HepG2 (cell line): ENCODE measurements at regions not wholly inside any gene's neighbourhood (a gene's known extent, or its start where the extent isn't known, plus 50 kb on each side); places are given as distances from the start of the nearest gene placed in this dataset.

Experiments
- ARID3A ChIP-seq: IDR thresholded peaks from 2 replicates; pipeline ENCODE4 v1.6.1; 2012; ENCODE audit warnings: low read depth, low read length, improper control_type of control experiment
- ARNT ChIP-seq: fragments of 450-650 bp; IDR thresholded peaks from 2 replicates; pipeline ENCODE4 v1.6.1; 2017
- CTCF ChIP-seq: sonication (generic); formaldehyde crosslinking; IDR thresholded peaks from 2 replicates; pipeline ENCODE4 v1.5.0; 2020; ENCODE audit warnings: mild to moderate bottlenecking, missing genetic modification reagents, moderate library complexity
- EZH2 ChIP-seq: conservative IDR thresholded peaks from 2 replicates; pipeline ENCODE4 v1.6.1; 2012; ENCODE audit warnings: mild to moderate bottlenecking, low read depth, low read length, moderate library complexity
- HDAC6 ChIP-seq: fragments of 200-600 bp; sonication (generic); IDR thresholded peaks from 2 replicates; pipeline ENCODE4 v1.7.0; 2017; ENCODE audit warnings: mild to moderate bottlenecking, antibody characterized with exemption, low read length, low read depth
- HMGXB4 ChIP-seq, 2 experiments: sonication (generic) in 1 of 2; formaldehyde crosslinking in 1 of 2; IDR thresholded peaks; 2 replicates each; pipeline versions ENCODE4 v1.4.0 to v1.6.1; 2018 to 2020; ENCODE audit warnings: missing genetic modification reagents in 2 of 2, borderline replicate concordance in 1 of 2, low read depth in 1 of 2, mild to moderate bottlenecking in 1 of 2, missing biosample characterization in 1 of 2
- TEAD2 ChIP-seq: sonication (generic); formaldehyde crosslinking; IDR thresholded peaks from 2 replicates; pipeline ENCODE4 v1.9.0; 2021; ENCODE audit warnings: missing genetic modification reagents
- ZBTB4 ChIP-seq: sonication (generic); formaldehyde crosslinking; IDR thresholded peaks from 2 replicates; pipeline ENCODE4 v1.4.0; 2020; ENCODE audit warnings: missing genetic modification reagents, mild to moderate bottlenecking, borderline replicate concordance

GRCh38 chr3:68163968-68164367 lies 509.6 kb upstream of the SUCLG2 start:
- TF ChIP-seq TEAD2 (CRISPR knock-in tag): no peak
- TF ChIP-seq EZH2: no peak
- TF ChIP-seq ARNT: no peak
- no peak for TF ChIP-seq HDAC6
- no peak for TF ChIP-seq ARID3A
- no peak for TF ChIP-seq ZBTB4
- TF ChIP-seq HMGXB4 (CRISPR knock-in tag; IDR thresholded peaks at IDR 0.05; ENCODE audit: borderline replicate concordance in 1 of 2, low read depth in 1 of 2): no peak
- TF ChIP-seq CTCF: no peak
